ENCODE measurements at regions not wholly inside any gene's neighbourhood (a gene's known extent, or its start where the extent isn't known, plus 50 kb on each side); places are given as distances from the start of the nearest gene placed in this dataset.

DNA sequence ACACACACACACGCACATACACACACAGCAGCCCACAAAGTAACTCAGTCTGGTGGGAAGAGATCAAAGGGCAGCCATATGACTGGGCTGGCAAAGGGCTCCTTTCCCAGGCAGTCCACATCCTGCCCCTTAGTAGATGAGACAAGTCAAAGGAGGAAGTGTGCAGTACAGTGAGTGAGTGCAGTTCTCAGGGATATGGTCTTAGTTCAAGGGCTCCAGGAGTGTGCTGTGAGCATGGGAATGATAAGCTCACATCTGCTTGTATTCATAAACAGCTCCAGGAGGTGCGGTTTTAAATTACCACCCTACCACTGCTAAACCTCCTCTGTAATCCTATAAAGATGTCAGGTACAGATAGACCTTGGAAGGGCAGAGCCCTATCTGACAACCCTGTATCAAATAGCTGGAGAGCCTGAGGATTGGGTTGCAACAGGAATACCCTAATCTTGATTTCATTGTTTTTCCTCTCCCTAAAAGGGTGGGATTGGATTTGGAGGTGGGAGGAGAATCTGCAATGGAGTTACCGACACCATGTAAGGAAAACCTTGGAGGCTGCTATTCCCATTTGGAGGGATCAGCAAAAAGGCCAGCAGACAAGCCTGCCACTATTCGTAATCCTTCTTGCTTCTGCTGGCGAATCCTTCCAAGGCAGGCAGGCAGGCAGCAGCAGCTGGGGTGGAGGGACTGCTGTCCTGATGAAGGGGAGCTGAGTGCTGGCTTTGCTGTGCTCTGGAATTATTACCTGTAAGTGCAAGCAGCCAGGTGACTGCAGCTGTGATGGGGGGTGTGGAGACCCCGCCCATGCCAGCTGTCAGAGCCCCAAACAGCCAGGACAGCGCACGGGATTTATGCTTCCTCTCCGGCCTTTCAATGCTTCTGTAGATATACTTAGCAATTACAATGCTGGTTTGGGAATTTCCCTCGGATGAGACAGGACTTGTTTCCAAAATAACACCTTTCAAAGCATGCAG lies 342.7 kb downstream of the PRL start:
- H3K27me3 ChIP-seq (ENCODE audit: insufficient read depth, poor library complexity, severe bottlenecking): no peaks in the 10 kb centered on the region
- no peak overlapping the region for H3K27ac ChIP-seq (replicated peaks)
- no peak overlapping the region for H3K4me3 ChIP-seq (replicated peaks; ENCODE audit: insufficient read depth, low read length)
- peak; percentile 66; the same call in 1 of the 2 replicates for TF ChIP-seq SPI1 (IDR thresholded peaks at IDR 0.05; ENCODE audit: borderline replicate concordance, low read depth)
- no peak for TF ChIP-seq POLR2AphosphoS5 (IDR thresholded peaks at IDR 0.05; ENCODE audit: low read depth)
- no peak for DNase-seq (ENCODE audit: low read depth in 1 of 2, low spot score in 1 of 2)

DNA sequence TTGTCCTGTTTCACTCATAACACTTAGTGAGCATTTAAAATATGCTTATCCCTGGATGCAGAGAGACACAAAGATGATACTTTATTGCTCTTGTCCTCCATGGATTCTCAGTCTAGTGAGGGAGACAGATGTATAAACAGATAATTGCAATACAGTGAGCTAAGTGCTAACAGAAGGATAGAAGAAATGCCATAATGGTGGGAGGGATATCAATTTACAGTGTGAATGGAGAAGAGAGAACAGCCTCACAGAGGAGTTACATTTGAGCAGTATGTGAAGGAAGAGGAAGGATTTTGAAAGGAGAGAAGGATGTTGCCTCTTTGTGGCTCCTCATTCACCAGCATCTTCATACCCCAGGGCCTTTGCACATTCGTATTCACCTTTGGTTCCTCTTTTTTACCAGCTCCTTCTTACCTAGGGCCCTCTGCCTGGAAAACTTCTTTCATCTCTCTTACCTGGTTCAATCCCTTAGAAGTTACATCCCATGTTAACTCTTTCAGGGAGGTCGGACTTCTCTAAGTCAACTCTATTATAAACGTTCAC lies 341.7 kb downstream of the PRL start:
- DNase-seq (ENCODE audit: low read depth in 1 of 2, low spot score in 1 of 2): no peak
- TF ChIP-seq SPI1 (IDR thresholded peaks at IDR 0.05; ENCODE audit: borderline replicate concordance, low read depth) (no peak), GABPA (IDR thresholded peaks at IDR 0.05; ENCODE audit: low read depth) (no peak), POLR2AphosphoS5 (IDR thresholded peaks at IDR 0.05; ENCODE audit: low read depth) (no peak)
- TF ChIP-seq, protein P1, sequence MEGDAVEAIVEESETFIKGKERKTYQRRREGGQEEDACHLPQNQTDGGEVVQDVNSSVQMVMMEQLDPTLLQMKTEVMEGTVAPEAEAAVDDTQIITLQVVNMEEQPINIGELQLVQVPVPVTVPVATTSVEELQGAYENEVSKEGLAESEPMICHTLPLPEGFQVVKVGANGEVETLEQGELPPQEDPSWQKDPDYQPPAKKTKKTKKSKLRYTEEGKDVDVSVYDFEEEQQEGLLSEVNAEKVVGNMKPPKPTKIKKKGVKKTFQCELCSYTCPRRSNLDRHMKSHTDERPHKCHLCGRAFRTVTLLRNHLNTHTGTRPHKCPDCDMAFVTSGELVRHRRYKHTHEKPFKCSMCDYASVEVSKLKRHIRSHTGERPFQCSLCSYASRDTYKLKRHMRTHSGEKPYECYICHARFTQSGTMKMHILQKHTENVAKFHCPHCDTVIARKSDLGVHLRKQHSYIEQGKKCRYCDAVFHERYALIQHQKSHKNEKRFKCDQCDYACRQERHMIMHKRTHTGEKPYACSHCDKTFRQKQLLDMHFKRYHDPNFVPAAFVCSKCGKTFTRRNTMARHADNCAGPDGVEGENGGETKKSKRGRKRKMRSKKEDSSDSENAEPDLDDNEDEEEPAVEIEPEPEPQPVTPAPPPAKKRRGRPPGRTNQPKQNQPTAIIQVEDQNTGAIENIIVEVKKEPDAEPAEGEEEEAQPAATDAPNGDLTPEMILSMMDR (IDR thresholded peaks at IDR 0.05; ENCODE audit: insufficient read depth, low read length): no peak
- TF ChIP-seq, protein P2, sequence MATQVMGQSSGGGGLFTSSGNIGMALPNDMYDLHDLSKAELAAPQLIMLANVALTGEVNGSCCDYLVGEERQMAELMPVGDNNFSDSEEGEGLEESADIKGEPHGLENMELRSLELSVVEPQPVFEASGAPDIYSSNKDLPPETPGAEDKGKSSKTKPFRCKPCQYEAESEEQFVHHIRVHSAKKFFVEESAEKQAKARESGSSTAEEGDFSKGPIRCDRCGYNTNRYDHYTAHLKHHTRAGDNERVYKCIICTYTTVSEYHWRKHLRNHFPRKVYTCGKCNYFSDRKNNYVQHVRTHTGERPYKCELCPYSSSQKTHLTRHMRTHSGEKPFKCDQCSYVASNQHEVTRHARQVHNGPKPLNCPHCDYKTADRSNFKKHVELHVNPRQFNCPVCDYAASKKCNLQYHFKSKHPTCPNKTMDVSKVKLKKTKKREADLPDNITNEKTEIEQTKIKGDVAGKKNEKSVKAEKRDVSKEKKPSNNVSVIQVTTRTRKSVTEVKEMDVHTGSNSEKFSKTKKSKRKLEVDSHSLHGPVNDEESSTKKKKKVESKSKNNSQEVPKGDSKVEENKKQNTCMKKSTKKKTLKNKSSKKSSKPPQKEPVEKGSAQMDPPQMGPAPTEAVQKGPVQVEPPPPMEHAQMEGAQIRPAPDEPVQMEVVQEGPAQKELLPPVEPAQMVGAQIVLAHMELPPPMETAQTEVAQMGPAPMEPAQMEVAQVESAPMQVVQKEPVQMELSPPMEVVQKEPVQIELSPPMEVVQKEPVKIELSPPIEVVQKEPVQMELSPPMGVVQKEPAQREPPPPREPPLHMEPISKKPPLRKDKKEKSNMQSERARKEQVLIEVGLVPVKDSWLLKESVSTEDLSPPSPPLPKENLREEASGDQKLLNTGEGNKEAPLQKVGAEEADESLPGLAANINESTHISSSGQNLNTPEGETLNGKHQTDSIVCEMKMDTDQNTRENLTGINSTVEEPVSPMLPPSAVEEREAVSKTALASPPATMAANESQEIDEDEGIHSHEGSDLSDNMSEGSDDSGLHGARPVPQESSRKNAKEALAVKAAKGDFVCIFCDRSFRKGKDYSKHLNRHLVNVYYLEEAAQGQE (IDR thresholded peaks at IDR 0.05; ENCODE audit: insufficient replicate concordance, low read depth): no peak
- Histone ChIP-seq H3K27me3 (ENCODE audit: insufficient read depth, poor library complexity, severe bottlenecking) (no peaks in the 10 kb centered on the region), H3K4me3 (replicated peaks; ENCODE audit: insufficient read depth, low read length) (no peak overlapping the region), H3K27ac (replicated peaks) (no peak overlapping the region)

- TF ChIP-seq, protein P1 (IDR thresholded peaks at IDR 0.05; ENCODE audit: insufficient read depth, low read length): no peak
- TF ChIP-seq SPI1 (IDR thresholded peaks at IDR 0.05; ENCODE audit: borderline replicate concordance, low read depth) (no peak), GABPA (IDR thresholded peaks at IDR 0.05; ENCODE audit: low read depth) (no peak), POLR2AphosphoS5 (IDR thresholded peaks at IDR 0.05; ENCODE audit: low read depth) (no peak)
- TF ChIP-seq, protein P2 (IDR thresholded peaks at IDR 0.05; ENCODE audit: insufficient replicate concordance, low read depth): no peak
- no peak for DNase-seq (ENCODE audit: low read depth in 1 of 2, low spot score in 1 of 2)
- no peaks in the 10 kb centered on the region for H3K27me3 ChIP-seq (ENCODE audit: insufficient read depth, poor library complexity, severe bottlenecking)
- H3K27ac ChIP-seq (replicated peaks): no peak overlapping the region
- H3K4me3 ChIP-seq (replicated peaks; ENCODE audit: insufficient read depth, low read length): no peak overlapping the region
Measured at GRCh38 chr6:21955951-21956350, 340.9 kb downstream of the PRL start.

- H3K27me3 ChIP-seq (ENCODE audit: insufficient read depth, poor library complexity, severe bottlenecking): no peaks in the 10 kb centered on the region
- TF ChIP-seq, protein P1 (IDR thresholded peaks at IDR 0.05; ENCODE audit: insufficient read depth, low read length): no peak
- TF ChIP-seq SPI1 (IDR thresholded peaks at IDR 0.05; ENCODE audit: borderline replicate concordance, low read depth) (no peak), POLR2AphosphoS5 (IDR thresholded peaks at IDR 0.05; ENCODE audit: low read depth) (no peak), GABPA (IDR thresholded peaks at IDR 0.05; ENCODE audit: low read depth) (no peak)
- TF ChIP-seq, protein P2 (IDR thresholded peaks at IDR 0.05; ENCODE audit: insufficient replicate concordance, low read depth): no peak
- no peak overlapping the region for H3K27ac ChIP-seq (replicated peaks)
- no peak overlapping the region for H3K4me3 ChIP-seq (replicated peaks; ENCODE audit: insufficient read depth, low read length)
- DNase-seq (ENCODE audit: low read depth in 1 of 2, low spot score in 1 of 2): no peak
Measured at GRCh38 chr6:21958428-21958827, 338.4 kb downstream of the PRL start.
